DND-41 (cell line): ENCODE measurements at regions not wholly inside any gene's neighbourhood (a gene's known extent, or its start where the extent isn't known, plus 50 kb on each side); places are given as distances from the start of the nearest gene placed in this dataset.

ENCODE experiments used
- ATAC-seq: fragments of 200-7000 bp; cut with Tn5 transposase; 3 replicates; pipeline ENCODE4 v1.9.1; 2021; ENCODE audit warnings: low read depth; ENCODE audit not compliant: insufficient read depth
- DNase-seq: peaks from one replicate; pipeline ENCODE4 v3.0.0-alpha.2; 2020
- H2AFZ ChIP-seq: 2 replicates; pipeline ENCODE4 v1.6.0; 2012; ENCODE audit warnings: low read depth, low read length
- H3K27ac ChIP-seq: 2 replicates; pipeline ENCODE4 v1.5.1; 2012; ENCODE audit warnings: low read length, inconsistent platforms
- H3K27me3 ChIP-seq: fragments of 200-600 bp; sonication (generic); 2 replicates; pipeline ENCODE4 v1.6.0; 2012; ENCODE audit warnings: low read length, mild to moderate bottlenecking, inconsistent platforms; ENCODE audit not compliant: insufficient read depth, poor library complexity
- H3K36me3 ChIP-seq: 2 replicates; pipeline ENCODE4 v1.5.1; 2012; ENCODE audit warnings: low read length, inconsistent platforms; ENCODE audit not compliant: insufficient read depth
- H3K4me1 ChIP-seq: 2 replicates; pipeline ENCODE4 v1.5.1; 2012; ENCODE audit warnings: mild to moderate bottlenecking, low read length; ENCODE audit not compliant: insufficient read depth
- H3K4me2 ChIP-seq: 2 replicates; pipeline ENCODE4 v1.6.0; 2012; ENCODE audit warnings: mild to moderate bottlenecking, moderate library complexity, low read length, inconsistent platforms; ENCODE audit not compliant: insufficient read depth
- H3K4me3 ChIP-seq, 2 experiments: fragments of 200-600 bp in 1 of 2; shearing (Covaris generic) in 1 of 2; 2 replicates each; pipeline ENCODE4 v1.5.1; 2012 to 2016; ENCODE audit warnings: inconsistent platforms in 2 of 2, low read length in 2 of 2, mild to moderate bottlenecking in 2 of 2, low read depth in 1 of 2, moderate library complexity in 1 of 2
- H3K79me2 ChIP-seq: 2 replicates; pipeline ENCODE4 v1.6.0; 2012; ENCODE audit warnings: low read length, inconsistent platforms; ENCODE audit not compliant: insufficient read depth
- H3K9ac ChIP-seq: 2 replicates; pipeline ENCODE4 v1.6.0; 2012; ENCODE audit warnings: low read depth, mild to moderate bottlenecking, inconsistent platforms, low read length, moderate library complexity
- H3K9me3 ChIP-seq: 2 replicates; pipeline ENCODE4 v1.5.1; 2012; ENCODE audit warnings: low read length, moderate library complexity, mild to moderate bottlenecking, inconsistent platforms; ENCODE audit not compliant: insufficient read depth, severe bottlenecking
- H4K20me1 ChIP-seq: 2 replicates; pipeline ENCODE4 v1.6.0; 2012; ENCODE audit warnings: low read length; ENCODE audit not compliant: insufficient read depth
- EZH2 ChIP-seq: IDR thresholded peaks from 3 replicates; pipeline ENCODE4 v1.6.1; 2012; ENCODE audit warnings: borderline replicate concordance, low read depth, mild to moderate bottlenecking, moderate library complexity, low read length, inconsistent platforms; ENCODE audit not compliant: severe bottlenecking
- TF ChIP-seq, protein P1 (sequence below): IDR thresholded peaks from 2 replicates; pipeline ENCODE4 v1.5.1; 2012; ENCODE audit warnings: borderline replicate concordance, low read length, moderate library complexity, mild to moderate bottlenecking; ENCODE audit not compliant: poor library complexity, severe bottlenecking; ENCODE audit errors: extremely low read depth

GRCh38 chr1:80441664-80442063 is 1359.1 kb upstream of the ADGRL2 start:
- Histone ChIP-seq H3K9ac (no peak overlapping the region), H3K36me3 (no peaks in the 10 kb centered on the region), H3K27ac (no peak overlapping the region), H3K9me3 (no peaks in the 10 kb centered on the region), H4K20me1 (no peaks in the 10 kb centered on the region), H3K79me2 (no peaks in the 10 kb centered on the region), H3K27me3 (no peaks in the 10 kb centered on the region), H3K4me3 (no peak overlapping the region), H3K4me1 (no peaks in the 10 kb centered on the region), H3K4me2 (no peak overlapping the region), H2AFZ (no peak overlapping the region)
- DNase-seq (no peak), ATAC-seq (no peak)
- TF ChIP-seq, protein P1, sequence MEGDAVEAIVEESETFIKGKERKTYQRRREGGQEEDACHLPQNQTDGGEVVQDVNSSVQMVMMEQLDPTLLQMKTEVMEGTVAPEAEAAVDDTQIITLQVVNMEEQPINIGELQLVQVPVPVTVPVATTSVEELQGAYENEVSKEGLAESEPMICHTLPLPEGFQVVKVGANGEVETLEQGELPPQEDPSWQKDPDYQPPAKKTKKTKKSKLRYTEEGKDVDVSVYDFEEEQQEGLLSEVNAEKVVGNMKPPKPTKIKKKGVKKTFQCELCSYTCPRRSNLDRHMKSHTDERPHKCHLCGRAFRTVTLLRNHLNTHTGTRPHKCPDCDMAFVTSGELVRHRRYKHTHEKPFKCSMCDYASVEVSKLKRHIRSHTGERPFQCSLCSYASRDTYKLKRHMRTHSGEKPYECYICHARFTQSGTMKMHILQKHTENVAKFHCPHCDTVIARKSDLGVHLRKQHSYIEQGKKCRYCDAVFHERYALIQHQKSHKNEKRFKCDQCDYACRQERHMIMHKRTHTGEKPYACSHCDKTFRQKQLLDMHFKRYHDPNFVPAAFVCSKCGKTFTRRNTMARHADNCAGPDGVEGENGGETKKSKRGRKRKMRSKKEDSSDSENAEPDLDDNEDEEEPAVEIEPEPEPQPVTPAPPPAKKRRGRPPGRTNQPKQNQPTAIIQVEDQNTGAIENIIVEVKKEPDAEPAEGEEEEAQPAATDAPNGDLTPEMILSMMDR: no peak
- TF ChIP-seq EZH2: no peak

DNA sequence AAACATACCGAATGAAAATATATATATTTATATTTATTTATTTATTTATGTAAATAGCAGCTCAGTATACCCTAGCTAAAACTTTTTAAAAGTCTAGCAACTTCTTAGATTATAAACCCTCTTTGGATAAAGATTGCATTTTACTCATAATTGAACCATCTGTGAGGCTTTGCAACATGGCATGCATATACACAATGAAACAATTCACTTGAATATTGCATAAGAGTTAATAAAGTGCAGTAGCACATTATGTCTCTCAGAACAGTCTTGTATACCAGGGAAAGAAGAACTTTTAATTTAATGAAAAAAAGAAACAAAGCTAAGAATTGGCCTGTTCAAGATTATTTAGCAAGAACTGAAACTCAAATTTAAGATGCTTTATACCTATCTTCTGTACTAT is 1363.9 kb upstream of the ADGRL2 start:
- no peaks in the 10 kb centered on the region for H4K20me1 ChIP-seq
- H3K9me3 ChIP-seq: no peaks in the 10 kb centered on the region
- DNase-seq (no peak), ATAC-seq (no peak)
- TF ChIP-seq EZH2: no peak
- TF ChIP-seq, protein P1: no peak
- no peak overlapping the region for H3K4me3 ChIP-seq
- no peaks in the 10 kb centered on the region for H3K79me2 ChIP-seq
- no peak overlapping the region for H3K9ac ChIP-seq
- H3K36me3 ChIP-seq: no peaks in the 10 kb centered on the region
- no peak overlapping the region for H2AFZ ChIP-seq
- no peaks in the 10 kb centered on the region for H3K4me1 ChIP-seq
- no peaks in the 10 kb centered on the region for H3K27me3 ChIP-seq
- H3K4me2 ChIP-seq: no peak overlapping the region
- no peak overlapping the region for H3K27ac ChIP-seq

DNA sequence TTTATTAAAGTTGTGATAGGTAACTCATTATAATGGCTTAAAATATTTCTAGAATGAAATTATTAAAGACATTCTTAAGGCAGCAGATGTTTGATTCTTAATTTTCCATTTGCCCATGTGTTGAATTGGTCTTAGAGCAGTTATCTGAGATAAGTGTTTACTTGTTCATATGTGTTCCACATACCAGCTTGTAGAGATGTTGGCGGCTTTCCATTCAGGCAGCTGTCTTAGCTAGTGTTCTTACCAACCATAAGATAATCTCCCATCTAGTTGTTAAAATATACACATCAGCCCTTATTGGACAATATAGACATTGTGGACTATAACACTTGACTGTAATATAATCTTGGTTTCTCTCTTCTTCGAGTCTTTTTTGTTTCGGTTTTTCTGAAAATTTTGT is 1372.9 kb upstream of the ADGRL2 start:
- ATAC-seq (no peak), DNase-seq (no peak)
- no peaks in the 10 kb centered on the region for H3K27me3 ChIP-seq

More for the DNA sequence above, 1372.9 kb upstream of the ADGRL2 start:
- no peaks in the 10 kb centered on the region for H3K79me2 ChIP-seq
- no peaks in the 10 kb centered on the region for H3K4me1 ChIP-seq
- H3K36me3 ChIP-seq: no peaks in the 10 kb centered on the region
- no peak overlapping the region for H3K27ac ChIP-seq
- H3K9me3 ChIP-seq: no peaks in the 10 kb centered on the region
- no peak overlapping the region for H3K4me2 ChIP-seq
- no peak overlapping the region for H2AFZ ChIP-seq
- H3K9ac ChIP-seq: no peak overlapping the region
- TF ChIP-seq, protein P1: no peak
- TF ChIP-seq EZH2: no peak
- H4K20me1 ChIP-seq: no peaks in the 10 kb centered on the region
- H3K4me3 ChIP-seq: no peak overlapping the region
